ENCODE measurements at regions not wholly inside any gene's neighbourhood (a gene's known extent, or its start where the extent isn't known, plus 50 kb on each side); places are given as distances from the start of the nearest gene placed in this dataset.

DNA sequence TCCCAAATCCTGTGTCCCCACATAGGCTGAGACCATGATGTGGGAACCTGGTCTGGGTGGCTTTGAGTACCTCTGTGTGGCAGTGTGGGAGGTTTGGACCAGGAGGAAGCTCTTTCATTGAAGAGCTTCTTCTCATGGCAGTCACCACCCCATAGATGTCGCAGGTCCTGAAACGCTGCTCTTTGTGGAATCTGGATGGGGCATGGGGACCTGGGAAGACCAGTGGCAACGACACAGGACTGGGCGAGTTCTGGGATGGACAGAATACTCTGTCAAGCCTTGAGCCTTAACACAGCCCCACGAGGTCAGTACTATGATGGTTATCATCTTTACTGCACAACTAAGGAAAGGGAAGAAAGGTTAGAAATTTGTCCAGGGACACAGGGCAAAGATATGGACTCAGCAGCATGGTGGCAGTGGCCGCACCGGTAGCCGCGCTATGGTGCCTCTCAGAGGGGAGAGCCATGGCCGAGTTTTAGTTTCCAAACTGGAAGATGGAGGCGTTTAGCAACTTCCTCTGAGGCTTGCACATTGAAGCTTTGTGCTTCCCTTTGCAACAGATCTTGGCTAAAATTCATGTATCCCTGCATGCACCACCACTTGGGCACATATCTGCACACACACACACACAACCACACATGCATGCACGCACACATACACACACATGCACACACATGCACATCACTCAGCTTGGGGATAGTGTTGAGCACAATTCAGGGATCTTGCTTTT, 117.7 kb upstream of the C1orf174 start:
- no peak for DNase-seq

DNA sequence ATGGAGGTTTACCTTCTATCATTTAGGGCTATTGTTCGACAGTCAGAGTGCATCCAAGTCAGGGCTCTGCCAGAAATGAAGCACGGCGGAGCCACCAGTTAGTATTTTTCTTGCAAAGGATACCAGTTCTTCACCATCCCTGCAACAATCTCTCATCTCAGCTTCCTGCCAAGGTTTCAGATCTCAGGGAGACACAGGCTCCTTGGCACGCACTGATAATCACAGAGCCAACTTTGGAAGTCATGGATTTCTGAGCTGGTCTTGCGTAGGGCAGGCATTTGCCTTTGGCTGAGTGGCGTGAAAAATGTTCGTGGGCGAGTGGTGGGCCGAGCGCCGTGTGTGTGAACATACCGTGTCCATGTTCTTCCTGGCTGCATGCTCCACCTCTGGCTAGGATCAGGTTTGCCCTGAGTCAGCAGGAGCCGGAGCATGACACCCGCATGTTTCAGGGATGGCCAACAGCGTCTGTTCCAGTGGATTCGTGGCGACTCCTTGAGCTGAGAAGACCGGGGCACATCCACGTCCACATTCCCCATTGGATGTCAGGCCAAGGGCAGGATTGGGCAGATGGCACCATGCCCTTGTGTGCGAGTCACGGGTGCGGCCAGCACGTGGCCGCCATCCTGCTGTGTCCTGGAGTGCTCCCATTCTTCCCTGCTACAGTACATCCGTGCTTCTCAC, 118.5 kb upstream of the C1orf174 start:
- no peak for DNase-seq

DNA sequence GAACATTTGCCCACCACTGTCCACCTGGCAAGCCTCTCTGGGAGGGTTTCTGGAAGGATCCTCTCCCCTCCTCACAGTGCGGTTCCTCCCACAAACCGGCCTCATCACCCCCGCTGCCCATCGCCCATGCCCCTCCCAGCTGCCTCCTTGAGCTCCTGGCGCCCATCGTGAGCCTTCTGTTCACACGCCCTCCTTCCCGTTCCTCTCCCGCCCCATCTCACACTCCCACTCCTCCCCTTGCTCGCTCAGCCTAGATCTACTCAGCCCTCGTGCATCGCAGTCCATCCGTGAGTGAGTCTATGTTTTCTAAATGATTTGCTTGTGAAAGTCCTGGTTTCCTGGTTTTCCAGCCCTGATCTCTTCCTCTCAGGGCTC, 119.1 kb upstream of the C1orf174 start:
- no peak for DNase-seq

DNA sequence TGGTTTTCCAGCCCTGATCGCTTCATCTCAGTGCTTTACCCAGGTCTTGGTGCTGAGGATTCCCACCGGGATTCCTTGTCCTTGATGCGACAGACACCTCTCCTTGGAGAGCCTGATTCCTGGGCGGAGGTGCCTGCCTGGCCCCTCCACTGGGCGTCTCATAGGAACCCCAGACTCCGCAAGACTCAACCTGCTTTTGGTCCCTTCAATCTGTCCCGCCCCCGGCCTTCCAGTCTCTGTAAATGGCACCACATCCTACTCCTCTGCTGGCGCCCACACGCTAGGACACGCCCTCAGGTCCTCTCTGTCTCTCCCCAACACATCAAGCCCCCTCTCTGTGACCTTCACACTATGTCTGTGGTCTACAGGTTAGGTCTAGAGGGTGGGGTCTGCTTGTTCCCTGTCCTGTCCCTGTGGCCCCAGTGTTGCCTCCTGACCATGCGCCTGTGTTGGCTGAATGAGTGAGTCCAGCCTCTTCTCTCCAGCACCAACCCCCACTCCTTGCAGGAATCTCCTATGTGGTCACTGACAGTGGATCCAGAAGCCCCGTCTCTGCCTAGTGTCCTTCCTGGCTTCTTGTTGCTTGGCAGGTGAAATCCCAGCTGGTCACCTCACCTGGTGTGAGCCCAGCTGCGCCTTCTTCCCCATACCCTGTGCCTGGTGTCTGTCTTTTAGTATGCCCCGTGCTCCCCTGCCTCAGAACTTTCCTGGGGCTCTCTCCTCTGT, 119.7 kb upstream of the C1orf174 start:
- no peak for DNase-seq

DNA sequence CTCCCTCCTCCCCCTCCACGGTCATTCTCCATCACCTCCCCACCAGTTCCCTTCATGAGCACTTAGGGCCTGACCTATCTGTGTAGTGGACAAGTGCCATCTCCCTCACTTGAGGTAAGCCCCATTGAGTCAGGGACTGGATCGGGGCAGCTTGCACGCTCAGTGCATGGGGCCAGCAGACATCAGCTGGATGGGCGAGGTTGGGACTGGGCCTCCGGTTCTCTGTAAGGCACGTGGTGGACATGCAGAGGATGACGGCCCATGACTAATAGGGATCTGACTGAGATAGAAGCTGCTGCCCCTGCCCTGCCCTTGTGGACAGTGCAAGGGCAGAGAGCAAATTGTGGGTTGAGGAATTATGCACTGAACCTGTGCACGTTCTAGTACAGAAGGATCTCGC, 120.4 kb upstream of the C1orf174 start:
- no peak for DNase-seq

DNA sequence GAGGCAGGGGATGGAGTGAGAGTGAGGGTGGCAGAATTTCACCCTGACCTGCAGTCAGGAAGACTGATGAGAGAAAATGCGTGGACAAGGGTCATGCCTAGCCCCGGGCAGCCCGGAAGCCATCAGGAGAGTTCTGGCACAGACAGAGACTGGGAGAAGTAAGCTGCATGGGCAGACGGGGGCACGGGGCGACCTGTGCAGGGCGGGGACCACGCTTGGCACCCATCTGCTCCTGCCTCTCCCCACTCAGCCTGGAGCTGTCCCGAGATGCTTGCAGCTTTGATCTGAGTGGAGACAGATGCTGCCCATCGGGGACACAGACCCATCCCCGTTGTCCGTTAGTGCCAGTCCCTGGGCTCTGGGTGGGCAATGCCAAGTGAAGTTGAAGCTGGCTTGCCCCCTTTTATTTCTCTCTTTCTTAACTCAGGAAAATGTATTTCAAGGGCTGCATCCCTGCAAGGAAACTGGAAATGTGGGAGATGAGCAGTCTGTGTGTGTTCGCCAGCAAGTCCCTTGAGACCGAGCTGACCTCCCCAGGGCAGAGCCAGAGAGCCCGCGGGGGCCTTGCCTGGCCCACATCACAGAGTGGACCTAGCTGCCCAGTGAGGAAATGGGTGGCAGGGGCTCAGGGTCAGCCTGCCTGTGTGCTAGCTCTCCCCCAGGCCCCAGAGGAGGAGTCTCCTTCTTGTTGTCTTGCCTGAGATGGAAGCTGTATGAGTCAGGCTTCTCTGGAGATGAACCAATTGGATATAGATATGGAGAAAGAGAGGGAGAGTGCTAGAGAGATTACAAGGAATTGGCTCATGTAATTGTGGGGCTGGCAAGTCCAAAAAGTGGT, 121.3 kb upstream of the C1orf174 start:
- no peak for DNase-seq

DNA sequence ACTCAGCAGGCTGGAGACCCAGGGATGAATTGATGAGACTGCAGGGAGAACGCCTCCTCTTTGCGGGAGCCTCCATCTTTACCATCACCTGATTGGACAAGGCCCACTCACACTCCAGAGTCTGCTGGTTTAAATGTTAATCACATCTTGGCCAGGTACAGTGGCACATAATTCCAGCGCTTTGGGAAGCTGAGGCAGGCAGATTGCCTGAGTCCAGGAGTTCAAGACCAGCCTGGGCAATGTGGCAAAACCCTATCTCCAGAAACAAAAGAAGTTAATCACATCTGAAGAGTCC, 121.8 kb upstream of the C1orf174 start:
- DNase-seq, result no peak

DNA sequence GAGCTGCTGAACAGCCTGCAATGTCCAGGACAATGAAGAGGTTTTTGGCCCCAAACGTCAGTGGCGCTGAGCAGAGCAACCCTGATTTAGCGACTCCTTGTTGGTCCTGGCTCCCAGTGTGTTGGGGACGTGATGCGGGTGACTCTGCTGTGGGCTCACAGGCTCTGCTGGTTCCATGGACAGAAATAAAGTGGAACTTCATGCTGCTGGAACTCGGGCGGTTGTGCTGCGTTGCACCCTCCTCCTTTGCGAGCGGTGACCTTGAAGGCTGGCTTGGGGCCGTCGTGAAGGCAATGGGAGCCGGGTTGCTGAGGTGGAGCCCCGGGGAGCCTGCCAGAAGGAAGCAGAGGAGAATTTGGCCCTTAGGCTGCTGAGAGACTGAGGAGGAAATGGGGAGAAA, 122.6 kb upstream of the C1orf174 start:
- no peak for DNase-seq

DNA sequence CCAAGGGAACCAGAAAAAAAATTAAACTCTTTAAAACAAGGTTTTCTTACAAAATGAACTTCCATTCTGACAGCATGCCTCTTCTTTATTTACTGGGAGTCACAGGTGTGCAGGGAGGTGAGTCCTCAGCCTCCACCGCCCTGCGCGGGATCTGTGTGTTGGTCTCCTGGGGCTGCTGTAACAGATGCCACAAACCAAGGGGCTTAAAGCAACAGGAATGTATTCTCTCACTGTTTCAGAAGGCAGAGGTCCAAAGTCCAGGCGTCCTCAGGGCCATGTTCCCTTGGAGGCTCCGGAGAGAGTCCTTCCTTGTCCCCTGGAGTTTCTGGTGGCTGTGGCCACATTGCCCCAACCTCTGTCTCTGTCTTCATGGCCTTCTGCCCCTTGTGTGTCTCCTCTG, 123.6 kb upstream of the C1orf174 start:
- DNase-seq, result no peak

DNA sequence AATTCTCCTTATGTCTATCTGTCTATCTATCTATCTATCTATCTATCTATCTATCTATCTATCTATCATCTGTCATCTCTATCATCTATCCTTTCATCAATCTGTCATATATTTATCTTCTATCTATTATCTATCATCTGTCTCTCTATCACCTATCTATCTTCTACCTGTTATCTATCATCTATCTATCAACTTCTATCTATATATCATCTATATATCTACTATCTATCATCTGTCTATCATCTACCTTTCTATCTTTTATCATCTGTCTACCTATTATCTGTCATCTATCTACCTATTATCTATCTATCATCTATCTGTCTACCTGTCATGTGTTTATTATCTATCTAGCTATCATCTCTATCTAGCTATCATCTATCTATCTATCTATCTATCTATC, 124.7 kb upstream of the C1orf174 start:
- DNase-seq, result no peak

DNA sequence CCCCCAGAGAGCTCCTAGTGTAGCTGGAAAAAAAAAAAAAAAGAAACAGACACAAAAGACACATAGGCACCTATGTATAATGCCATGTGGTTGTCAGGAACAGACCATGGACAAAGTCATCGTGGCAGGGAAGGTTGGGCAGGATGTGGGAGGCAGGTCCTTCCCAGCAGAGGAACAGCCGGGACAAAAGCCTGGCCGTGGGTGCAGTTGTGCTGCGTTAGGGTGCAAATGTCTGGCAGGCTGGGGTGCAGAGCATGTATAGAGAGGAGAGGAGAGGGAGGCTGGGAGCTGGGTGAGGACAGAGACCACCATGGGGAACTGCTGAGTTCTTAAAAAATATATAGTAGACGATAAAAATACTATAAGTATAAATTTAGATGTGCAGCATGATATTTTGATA, 125.7 kb upstream of the C1orf174 start:
- DNase-seq, result no peak

DNA sequence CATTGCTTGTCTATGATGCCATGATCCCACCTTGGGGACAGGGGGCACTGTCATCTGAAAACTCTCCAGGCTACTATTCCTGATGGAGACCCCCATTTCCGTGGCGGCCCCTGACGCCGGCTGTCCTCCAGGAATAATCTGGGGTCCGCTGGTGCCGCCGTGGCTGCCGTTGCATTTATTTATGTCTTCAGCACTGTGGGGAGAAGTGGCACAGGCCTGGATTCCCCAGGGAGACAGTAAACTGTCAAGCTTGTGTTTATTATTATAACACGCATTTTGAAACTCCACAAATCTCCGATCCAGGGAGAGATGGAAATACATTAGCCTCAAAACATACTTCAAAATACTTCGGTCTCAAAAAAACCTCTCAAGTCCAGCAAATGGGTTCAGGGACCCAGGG, 126.9 kb upstream of the C1orf174 start:
- DNase-seq, result no peak

DNA sequence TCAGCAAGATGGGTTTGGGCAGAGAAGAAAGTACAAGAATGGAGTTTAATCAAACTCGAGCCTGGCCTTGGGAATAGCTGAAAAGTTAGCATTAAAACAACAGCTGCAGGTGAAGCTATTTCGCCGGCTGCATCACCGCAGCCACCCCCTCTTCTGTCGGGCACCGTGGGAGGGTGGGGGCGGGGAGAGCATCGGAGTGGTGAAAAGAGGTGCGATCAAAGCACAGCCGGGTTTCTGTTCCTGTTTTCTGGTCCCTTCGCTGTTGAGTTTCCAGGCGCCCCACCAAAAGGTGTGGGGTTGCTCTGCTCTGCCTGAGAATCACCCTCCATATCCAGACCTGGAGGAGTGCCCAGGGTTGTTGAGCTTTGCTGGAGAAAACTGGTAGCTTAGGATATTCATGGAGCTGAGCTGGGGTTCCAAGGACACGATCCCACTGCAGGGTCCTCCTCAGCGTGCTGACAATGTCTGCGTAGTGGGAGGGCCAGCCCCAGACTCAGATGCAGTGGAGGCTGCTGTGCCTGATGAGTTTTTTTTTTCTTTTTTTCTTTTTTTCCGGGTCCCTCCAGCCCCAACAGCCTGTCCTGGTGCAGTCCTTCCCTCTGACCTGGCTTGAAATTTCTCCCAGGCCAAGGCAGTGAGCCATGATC, 127.5 kb upstream of the C1orf174 start:
- no peak for DNase-seq

DNA sequence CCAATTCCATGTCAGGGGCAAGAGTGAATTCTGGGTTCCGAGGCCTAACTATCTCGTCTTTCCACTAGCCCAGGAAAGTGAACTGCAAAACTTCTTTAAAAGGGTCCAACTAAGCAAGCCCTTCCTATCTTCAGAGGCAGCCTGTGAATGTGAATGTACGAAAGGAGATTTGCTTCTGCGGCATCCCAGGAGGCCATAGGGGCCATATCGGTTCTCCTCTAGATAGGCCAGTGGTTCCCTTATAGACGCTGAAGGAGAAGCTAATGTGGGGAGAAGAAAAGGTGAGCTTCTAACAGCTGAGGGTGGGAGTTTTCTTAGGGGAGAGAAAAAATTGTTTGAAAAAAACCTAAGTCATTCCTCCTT, 128.0 kb upstream of the C1orf174 start:
- no peak for DNase-seq

DNA sequence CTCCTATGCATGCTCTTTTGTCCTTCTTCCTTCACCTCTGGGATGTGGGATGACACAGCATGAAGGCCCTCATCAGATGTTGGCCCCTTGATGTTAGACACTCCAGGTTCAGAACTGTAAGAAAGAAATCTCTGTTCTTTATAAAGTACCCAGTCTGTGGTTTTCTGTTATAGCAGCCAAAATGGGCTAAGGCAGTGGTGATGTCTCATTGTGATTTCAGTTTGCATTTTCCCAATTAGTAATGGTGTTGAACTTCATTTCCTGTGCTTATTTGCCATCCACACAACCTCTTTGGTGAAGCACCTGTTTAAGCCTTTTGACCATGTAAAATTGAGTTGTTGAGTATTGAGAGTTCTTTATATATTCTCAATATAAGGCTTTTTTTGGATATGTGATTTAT, 129.3 kb upstream of the C1orf174 start:
- DNase-seq, result no peak

DNA sequence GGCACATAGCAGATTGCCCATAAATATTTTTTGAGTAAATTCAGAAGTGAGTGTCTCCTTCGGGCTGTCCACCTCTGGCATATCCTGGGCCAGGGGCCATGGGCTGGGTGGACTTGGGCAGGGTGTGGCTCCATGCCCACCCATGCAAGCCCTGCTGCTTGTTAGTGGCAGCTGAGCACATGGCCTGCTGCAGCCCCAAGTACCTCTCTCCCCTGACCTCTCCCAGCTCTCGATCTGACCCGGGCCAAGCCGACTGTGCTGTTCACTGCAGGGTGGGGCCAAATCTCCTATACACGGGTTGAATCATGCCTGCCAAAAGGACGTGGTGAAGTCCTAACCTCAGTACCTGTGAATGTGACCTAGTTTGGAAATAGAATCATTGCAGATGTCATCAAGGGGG, 132.5 kb upstream of the C1orf174 start:
- no peak for DNase-seq

DNA sequence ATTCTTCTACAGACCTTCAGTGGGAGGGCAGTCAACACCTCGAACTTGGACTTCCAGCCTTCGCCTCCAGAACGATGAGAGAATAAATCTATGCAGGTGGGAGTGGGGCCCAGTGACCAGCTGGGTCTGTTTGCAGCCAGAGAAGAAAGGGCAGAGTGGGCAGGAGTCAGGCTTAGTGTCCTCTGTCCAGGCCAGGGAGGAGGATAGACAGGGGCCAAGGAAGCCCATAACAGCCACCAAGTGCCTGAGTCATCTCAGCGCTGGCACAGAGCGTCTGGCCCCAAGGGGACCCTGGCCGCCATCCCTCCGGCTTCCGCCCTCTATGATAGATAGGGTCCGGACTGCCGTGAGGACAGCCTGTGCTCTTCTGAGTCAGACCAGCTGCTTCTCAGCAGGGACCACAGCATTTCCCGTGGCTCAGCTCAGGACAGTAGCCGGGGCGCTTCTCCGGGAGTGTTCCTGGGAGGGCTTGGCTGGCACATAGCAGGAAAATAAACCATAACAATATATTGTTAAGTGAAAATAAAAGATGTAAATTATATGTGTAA, 133.1 kb upstream of the C1orf174 start:
- no peak for DNase-seq

DNA sequence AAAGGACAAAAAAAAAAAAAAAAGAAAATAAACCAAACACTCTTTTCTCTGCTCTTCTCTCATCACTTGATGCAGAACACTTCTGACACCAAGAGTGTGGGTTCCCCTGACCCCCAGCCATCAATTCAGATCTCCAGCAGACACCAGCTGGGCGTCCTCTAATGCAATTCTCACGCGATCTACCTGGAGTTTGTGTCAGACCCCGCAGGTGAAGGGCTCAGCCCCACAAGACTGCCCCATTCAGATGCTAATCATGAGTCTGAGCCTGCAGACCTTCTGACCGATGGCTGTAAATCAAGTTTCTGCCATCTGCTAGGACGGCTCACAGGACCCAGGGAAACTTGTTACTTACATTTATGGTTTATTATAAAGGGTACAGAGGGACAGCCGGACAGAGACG, 133.6 kb upstream of the C1orf174 start:
- no peak for DNase-seq

DNA sequence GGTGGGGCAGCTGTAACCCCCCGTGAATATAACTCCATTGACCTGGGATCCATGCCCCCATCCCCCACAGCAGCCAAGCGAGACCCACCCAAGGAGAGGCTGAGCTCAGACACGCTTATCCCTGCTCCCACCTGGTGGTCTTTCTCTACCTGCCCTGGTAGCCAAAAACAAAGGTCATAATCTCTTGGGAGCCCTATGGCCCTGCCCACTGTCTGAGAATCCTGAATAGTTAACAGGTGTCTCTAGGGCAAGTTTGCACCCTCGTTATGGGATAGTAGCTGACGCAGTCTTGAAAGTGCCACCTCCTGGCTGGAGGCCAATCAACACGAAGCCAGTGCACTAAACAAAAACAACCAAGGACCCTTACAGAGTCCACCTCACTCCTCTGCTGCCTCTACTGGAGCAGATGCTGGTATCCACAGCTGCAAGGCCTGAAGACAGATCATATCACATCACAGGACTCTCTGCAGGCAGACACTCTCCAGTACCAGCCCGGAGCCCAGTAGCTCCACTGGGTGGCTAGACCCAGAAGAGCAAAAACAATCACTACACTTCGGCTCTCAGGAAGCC, 134.3 kb upstream of the C1orf174 start:
- no peak for DNase-seq

DNA sequence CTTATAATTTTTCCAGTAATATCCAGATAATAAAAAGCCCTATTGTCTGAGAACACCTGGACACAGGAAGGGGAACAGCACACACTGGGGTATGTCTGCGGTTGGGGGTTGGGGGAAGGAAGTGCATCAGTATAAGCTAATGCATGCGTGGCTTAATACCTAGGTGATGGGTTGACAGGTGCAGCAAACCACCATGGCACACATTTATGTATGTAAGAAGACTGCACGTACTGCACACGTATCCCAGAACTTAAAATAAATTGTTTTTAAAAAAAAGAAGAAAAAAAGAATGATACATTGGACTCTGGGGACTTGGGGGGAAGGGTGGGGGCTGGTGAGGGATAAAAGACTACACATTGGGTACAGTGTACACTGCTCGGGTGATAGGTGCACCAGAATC, 144.9 kb upstream of the C1orf174 start:
- DNase-seq, result no peak

DNA sequence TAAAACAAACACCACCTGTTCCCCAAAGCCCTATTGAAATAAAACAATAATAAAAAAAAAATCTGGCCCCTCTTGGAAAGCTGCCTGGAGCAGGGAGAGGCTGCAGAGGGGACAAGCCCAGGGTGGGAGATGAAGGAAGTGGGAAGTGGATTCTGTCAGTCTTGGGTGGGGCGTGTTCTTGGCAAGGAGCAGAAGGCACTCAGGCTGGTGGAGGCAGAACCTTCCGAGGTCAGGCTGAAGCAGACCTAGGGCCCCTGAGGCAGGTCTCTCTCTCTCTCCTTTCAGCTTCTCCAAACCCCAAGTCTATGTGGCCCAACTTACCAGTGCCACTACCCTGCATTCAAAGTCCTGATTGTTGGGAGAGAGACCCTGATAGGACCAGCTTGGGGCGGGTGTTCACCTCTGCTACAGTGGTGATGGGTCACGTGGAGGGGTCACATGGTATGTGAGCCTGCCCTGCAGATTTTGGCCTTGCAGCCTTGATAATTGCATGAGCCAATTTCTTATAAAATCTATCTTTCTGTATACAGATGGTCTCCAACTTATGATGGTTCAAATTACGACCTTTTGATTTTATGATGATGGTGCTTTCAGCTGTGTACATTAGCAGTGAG, 145.4 kb upstream of the C1orf174 start:
- no peak for DNase-seq

Measured in right forelimb (tissue), 1 donor.